IMR-90 (cell line): ENCODE measurements at regions not wholly inside any gene's neighbourhood (a gene's known extent, or its start where the extent isn't known, plus 50 kb on each side); places are given as distances from the start of the nearest gene placed in this dataset.

Experiments used
- CTCF ChIP-seq: conservative IDR thresholded peaks from 2 replicates; pipeline ENCODE4 v1.5.1; 2012; ENCODE audit warnings: mild to moderate bottlenecking, low read depth, low read length, improper control_type of control experiment
- FOS ChIP-seq: fragments of 150-350 bp; IDR thresholded peaks from 2 replicates; pipeline ENCODE4 v1.6.1; 2016; ENCODE audit warnings: low read depth, low read length
- MAZ ChIP-seq: IDR thresholded peaks from 2 replicates; pipeline ENCODE4 v1.6.1; 2012; ENCODE audit warnings: low read depth, mild to moderate bottlenecking, low read length, improper control_type of control experiment, moderate library complexity, borderline replicate concordance
- NFE2L2 ChIP-seq: fragments of 150-350 bp; IDR thresholded peaks from 2 replicates; pipeline ENCODE4 v1.6.1; 2016; ENCODE audit warnings: low read depth, mild to moderate bottlenecking, low read length
- POLR2A ChIP-seq: IDR thresholded peaks from 2 replicates; pipeline ENCODE4 v1.6.1; 2012; ENCODE audit warnings: mild to moderate bottlenecking, low read depth, low read length
- RFX5 ChIP-seq: IDR thresholded peaks from 2 replicates; pipeline ENCODE4 v1.8.0; 2012; ENCODE audit warnings: low read depth, mild to moderate bottlenecking, low read length, moderate library complexity
- SMC3 ChIP-seq: fragments of 150-350 bp; IDR thresholded peaks from 2 replicates; pipeline ENCODE4 v1.6.1; 2016; ENCODE audit warnings: low read depth, mild to moderate bottlenecking, antibody characterized with exemption, low read length, moderate library complexity
- TF ChIP-seq, protein P1 (sequence below): fragments of 150-350 bp; IDR thresholded peaks from 2 replicates; pipeline ENCODE4 v1.6.1; 2017; ENCODE audit warnings: mild to moderate bottlenecking, antibody characterized with exemption, low read length, low read depth

- TF ChIP-seq SMC3 (no peak), POLR2A (no peak), MAZ (no peak), CTCF (no peak), RFX5 (no peak), NFE2L2 (no peak), FOS (no peak)
- TF ChIP-seq, protein P1, sequence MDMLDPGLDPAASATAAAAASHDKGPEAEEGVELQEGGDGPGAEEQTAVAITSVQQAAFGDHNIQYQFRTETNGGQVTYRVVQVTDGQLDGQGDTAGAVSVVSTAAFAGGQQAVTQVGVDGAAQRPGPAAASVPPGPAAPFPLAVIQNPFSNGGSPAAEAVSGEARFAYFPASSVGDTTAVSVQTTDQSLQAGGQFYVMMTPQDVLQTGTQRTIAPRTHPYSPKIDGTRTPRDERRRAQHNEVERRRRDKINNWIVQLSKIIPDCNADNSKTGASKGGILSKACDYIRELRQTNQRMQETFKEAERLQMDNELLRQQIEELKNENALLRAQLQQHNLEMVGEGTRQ: no peak
These were observed 210.2 kb upstream of the NR5A2 start for GRCh38 chr1:199817266-199817665.
